H54 (cell line): ENCODE measurements at regions not wholly inside any gene's neighbourhood (a gene's known extent, or its start where the extent isn't known, plus 50 kb on each side); places are given as distances from the start of the nearest gene placed in this dataset.

Source experiments
- DNase-seq: peaks from one replicate; pipeline ENCODE4 v3.0.0; 2011; ENCODE audit warnings: low spot score, mixed read lengths; ENCODE audit not compliant: insufficient read length
- FAIRE-seq: peaks from 3 replicates; lab custom pipeline; 2011; peaks lifted over from hg19 to GRCh38; lab: Jason Lieb, UNC
- POLR2A ChIP-seq: IDR thresholded peaks from 2 replicates; pipeline ENCODE4 v1.6.1; 2011; ENCODE audit warnings: low read depth, mild to moderate bottlenecking, low read length

DNA sequence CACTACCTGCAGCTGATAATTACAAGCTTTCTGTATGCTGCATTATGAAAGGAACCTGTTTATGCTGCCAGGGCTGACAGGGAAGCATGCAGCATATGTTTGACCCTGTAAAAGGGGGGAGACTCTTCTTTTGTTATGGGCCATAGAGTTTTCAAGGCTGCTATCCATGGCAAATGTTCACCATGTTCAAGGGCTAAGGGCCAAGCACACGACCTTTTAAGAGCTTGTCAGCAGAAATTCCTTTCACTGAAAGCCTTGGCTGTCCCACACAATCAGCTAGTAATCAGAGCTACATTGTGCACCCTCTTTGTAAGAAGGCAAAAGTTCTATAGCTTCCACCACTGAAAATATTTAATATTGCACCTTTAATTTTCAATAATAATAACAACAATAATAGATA lies 74.2 kb upstream of the MBIP start:
- TF ChIP-seq POLR2A = no peak
- FAIRE-seq = no peak
- no peak for DNase-seq

GRCh38 chr14:36390718-36391117 lies 70.3 kb upstream of the MBIP start:
- no peak for FAIRE-seq
- DNase-seq = no peak
- no peak for TF ChIP-seq POLR2A

GRCh38 chr14:36383767-36384431 lies 63.5 kb upstream of the MBIP start:
- DNase-seq (no peak), FAIRE-seq (no peak)
- TF ChIP-seq POLR2A = no peak

- peak; percentile 80 for FAIRE-seq
- DNase-seq = peak; percentile 11
- no peak for TF ChIP-seq POLR2A
Measured at GRCh38 chr14:36373982-36374673, 53.7 kb upstream of the MBIP start.
